ENCODE measurements at regions not wholly inside any gene's neighbourhood (a gene's known extent, or its start where the extent isn't known, plus 50 kb on each side); places are given as distances from the start of the nearest gene placed in this dataset.

- Histone ChIP-seq H2AFZ (ENCODE audit: low read length) (no peak overlapping the region), H3K4me1 (ENCODE audit: insufficient read depth, low read length, poor library complexity, severe bottlenecking) (no peaks in the 10 kb centered on the region), H3K36me3 (ENCODE audit: insufficient read depth, low read length) (no peaks in the 10 kb centered on the region), H3K4me2 (ENCODE audit: low read depth, low read length, poor library complexity, severe bottlenecking) (no peak overlapping the region), H3K79me2 (ENCODE audit: insufficient read depth, low read length) (no peaks in the 10 kb centered on the region), H4K20me1 (ENCODE audit: insufficient read depth, low read length, poor library complexity, severe bottlenecking) (no peaks in the 10 kb centered on the region), H3K9me3 (ENCODE audit: insufficient read depth, low read depth, low read length) (peaks cover 9% of the 10 kb centered on the region; the same call in 1 of the 2 replicates), H3K27me3 (ENCODE audit: insufficient read depth, low read length, poor library complexity, severe bottlenecking) (no peaks in the 10 kb centered on the region), H3K9me2 (replicated peaks; ENCODE audit: low read depth, low read length) (no peaks in the 10 kb centered on the region), H3K4me3 (ENCODE audit: low read length, poor library complexity, severe bottlenecking) (no peak overlapping the region), H3F3A (ENCODE audit: low read depth) (no peaks in the 10 kb centered on the region), H3K9ac (ENCODE audit: low read depth, low read length, poor library complexity, severe bottlenecking) (no peak overlapping the region)
- TF ChIP-seq CTCF (conservative IDR thresholded peaks at IDR 0.05; ENCODE audit: low read length) = no peak
- TF ChIP-seq EZH2phosphoT487 (IDR thresholded peaks at IDR 0.05; ENCODE audit: borderline replicate concordance) = no peak
Measured at GRCh38 chr19:28176193-28176592, 1036.8 kb downstream of the UQCRFS1 start.

DNA sequence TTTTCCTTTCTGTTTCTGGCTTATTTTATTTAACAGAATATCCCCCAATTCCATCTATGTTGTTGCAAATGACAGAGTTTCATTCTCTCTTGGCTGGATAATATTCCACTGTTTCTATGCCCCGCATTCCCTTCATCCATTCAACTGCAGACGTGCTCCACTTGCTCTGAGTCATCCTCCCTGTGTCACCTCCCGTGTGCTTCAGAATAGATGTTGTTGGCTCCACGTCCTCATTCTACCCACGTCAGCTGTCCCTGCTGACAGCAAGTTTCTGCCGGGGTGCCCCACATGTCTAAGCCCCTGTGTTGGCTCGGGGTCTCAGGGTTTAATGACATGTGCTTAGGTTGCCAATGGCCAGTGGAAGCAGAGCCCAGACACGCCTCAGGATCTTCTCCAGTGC, 1041.0 kb downstream of the UQCRFS1 start:
- H3K9me3 ChIP-seq (ENCODE audit: insufficient read depth, low read depth, low read length) = peaks cover 10% of the 10 kb centered on the region; the same call in 1 of the 2 replicates
- no peaks in the 10 kb centered on the region for H3K9me2 ChIP-seq (replicated peaks; ENCODE audit: low read depth, low read length)
- H3K27me3 ChIP-seq (ENCODE audit: insufficient read depth, low read length, poor library complexity, severe bottlenecking) = no peaks in the 10 kb centered on the region
- H3K4me2 ChIP-seq (ENCODE audit: low read depth, low read length, poor library complexity, severe bottlenecking) = no peak overlapping the region
- H3K4me1 ChIP-seq (ENCODE audit: insufficient read depth, low read length, poor library complexity, severe bottlenecking) = no peaks in the 10 kb centered on the region
- no peak overlapping the region for H3K4me3 ChIP-seq (ENCODE audit: low read length, poor library complexity, severe bottlenecking)
- no peak overlapping the region for H3K9ac ChIP-seq (ENCODE audit: low read depth, low read length, poor library complexity, severe bottlenecking)
- H3K79me2 ChIP-seq (ENCODE audit: insufficient read depth, low read length) = no peaks in the 10 kb centered on the region
- no peaks in the 10 kb centered on the region for H3K36me3 ChIP-seq (ENCODE audit: insufficient read depth, low read length)
- TF ChIP-seq EZH2phosphoT487 (IDR thresholded peaks at IDR 0.05; ENCODE audit: borderline replicate concordance) = no peak
- H2AFZ ChIP-seq (ENCODE audit: low read length) = no peak overlapping the region
- H4K20me1 ChIP-seq (ENCODE audit: insufficient read depth, low read length, poor library complexity, severe bottlenecking) = no peaks in the 10 kb centered on the region
- H3F3A ChIP-seq (ENCODE audit: low read depth) = no peaks in the 10 kb centered on the region

GRCh38 chr19:28170066-28170465, 1042.9 kb downstream of the UQCRFS1 start:
- Histone ChIP-seq H3K9ac (ENCODE audit: low read depth, low read length, poor library complexity, severe bottlenecking) (no peak overlapping the region), H3K9me3 (ENCODE audit: insufficient read depth, low read depth, low read length) (peaks cover 5% of the 10 kb centered on the region; the same call in 1 of the 2 replicates), H3K9me2 (replicated peaks; ENCODE audit: low read depth, low read length) (no peaks in the 10 kb centered on the region), H3K4me2 (ENCODE audit: low read depth, low read length, poor library complexity, severe bottlenecking) (no peak overlapping the region), H4K20me1 (ENCODE audit: insufficient read depth, low read length, poor library complexity, severe bottlenecking) (no peaks in the 10 kb centered on the region), H3K4me3 (ENCODE audit: low read length, poor library complexity, severe bottlenecking) (no peak overlapping the region), H3K4me1 (ENCODE audit: insufficient read depth, low read length, poor library complexity, severe bottlenecking) (no peaks in the 10 kb centered on the region), H3F3A (ENCODE audit: low read depth) (no peaks in the 10 kb centered on the region), H2AFZ (ENCODE audit: low read length) (no peak overlapping the region), H3K36me3 (ENCODE audit: insufficient read depth, low read length) (no peaks in the 10 kb centered on the region), H3K27me3 (ENCODE audit: insufficient read depth, low read length, poor library complexity, severe bottlenecking) (no peaks in the 10 kb centered on the region), H3K79me2 (ENCODE audit: insufficient read depth, low read length) (no peaks in the 10 kb centered on the region)
- TF ChIP-seq EZH2phosphoT487 (IDR thresholded peaks at IDR 0.05; ENCODE audit: borderline replicate concordance) (no peak), CTCF (conservative IDR thresholded peaks at IDR 0.05; ENCODE audit: low read length) (no peak)

- no peak overlapping the region for H2AFZ ChIP-seq (ENCODE audit: low read length)
- no peaks in the 10 kb centered on the region for H3K9me2 ChIP-seq (replicated peaks; ENCODE audit: low read depth, low read length)
- TF ChIP-seq EZH2phosphoT487 (IDR thresholded peaks at IDR 0.05; ENCODE audit: borderline replicate concordance) = no peak
- TF ChIP-seq CTCF (conservative IDR thresholded peaks at IDR 0.05; ENCODE audit: low read length) = no peak
- H3K79me2 ChIP-seq (ENCODE audit: insufficient read depth, low read length) = no peaks in the 10 kb centered on the region
- H3K27me3 ChIP-seq (ENCODE audit: insufficient read depth, low read length, poor library complexity, severe bottlenecking) = no peaks in the 10 kb centered on the region
- 0 out of 2 replicates have a peak, but pooled peaks cover 5% of the 10 kb centered on the region for H3K9me3 ChIP-seq (ENCODE audit: insufficient read depth, low read depth, low read length)
- H3K4me1 ChIP-seq (ENCODE audit: insufficient read depth, low read length, poor library complexity, severe bottlenecking) = no peaks in the 10 kb centered on the region
- no peaks in the 10 kb centered on the region for H3K36me3 ChIP-seq (ENCODE audit: insufficient read depth, low read length)
- no peaks in the 10 kb centered on the region for H3F3A ChIP-seq (ENCODE audit: low read depth)
- no peaks in the 10 kb centered on the region for H4K20me1 ChIP-seq (ENCODE audit: insufficient read depth, low read length, poor library complexity, severe bottlenecking)
- no peak overlapping the region for H3K4me3 ChIP-seq (ENCODE audit: low read length, poor library complexity, severe bottlenecking)
- H3K4me2 ChIP-seq (ENCODE audit: low read depth, low read length, poor library complexity, severe bottlenecking) = no peak overlapping the region
- H3K9ac ChIP-seq (ENCODE audit: low read depth, low read length, poor library complexity, severe bottlenecking) = no peak overlapping the region
Measured at GRCh38 chr19:28169168-28169887, 1043.6 kb downstream of the UQCRFS1 start.

Data from Loucy (cell line).